ENCODE measurements at regions not wholly inside any gene's neighbourhood (a gene's known extent, or its start where the extent isn't known, plus 50 kb on each side); places are given as distances from the start of the nearest gene placed in this dataset.
"Not testable (repeated sequence)": the region's sequence is repeated elsewhere in the genome, so short reads cannot be mapped to it uniquely, and the experiment has no call there.

- Histone ChIP-seq H3K27ac (no peak overlapping the region), H3K4me1 (replicated peaks; ENCODE audit: insufficient read depth) (peaks cover 15% of the 10 kb centered on the region), H3K79me2 (ENCODE audit: low read depth) (no peaks in the 10 kb centered on the region), H3K4me2 (no peak overlapping the region), H3K4me3 (no peak overlapping the region), H3K27me3 (ENCODE audit: insufficient read depth, low read depth) (no peaks in the 10 kb centered on the region), H2AFZ (no peak overlapping the region), H3K36me3 (ENCODE audit: low read depth) (no peaks in the 10 kb centered on the region), H3F3A (ENCODE audit: insufficient read depth, low read depth) (0 out of 2 replicates have a peak, but pooled peaks cover 7% of the 10 kb centered on the region), H4K20me1 (ENCODE audit: insufficient read depth) (no peaks in the 10 kb centered on the region), H3K9me2 (ENCODE audit: insufficient read depth) (no peaks in the 10 kb centered on the region), H3K9me3 (ENCODE audit: insufficient read depth, low read depth) (peaks cover 4% of the 10 kb centered on the region; the same call in 1 of the 2 replicates)
- intact Hi-C loops (cut with micrococcal nuclease; ENCODE audit: unreplicated experiment): no loop called here
- no TSS peak for BruUV-seq (replicated peaks)
- CTCF ChIA-PET: no interaction called here
- TF ChIP-seq CTCF (conservative IDR thresholded peaks at IDR 0.05): no peak
- TF ChIP-seq EZH2 (IDR thresholded peaks at IDR 0.05; ENCODE audit: low read depth): no peak
- POLR2A ChIA-PET (ENCODE audit: unreplicated experiment): no interaction called here
- DNase-seq: no peak
These were observed 186.4 kb upstream of the PTGFR start for GRCh38 chr1:78304341-78304740.

- Histone ChIP-seq H2AFZ (no peak overlapping the region), H4K20me1 (ENCODE audit: insufficient read depth) (no peaks in the 10 kb centered on the region), H3F3A (ENCODE audit: insufficient read depth, low read depth) (0 out of 2 replicates have a peak, but pooled peaks cover 7% of the 10 kb centered on the region), H3K27ac (no peak overlapping the region), H3K4me1 (replicated peaks; ENCODE audit: insufficient read depth) (peaks cover 15% of the 10 kb centered on the region), H3K9me2 (ENCODE audit: insufficient read depth) (no peaks in the 10 kb centered on the region), H3K27me3 (ENCODE audit: insufficient read depth, low read depth) (no peaks in the 10 kb centered on the region), H3K36me3 (ENCODE audit: low read depth) (no peaks in the 10 kb centered on the region), H3K4me2 (no peak overlapping the region), H3K79me2 (ENCODE audit: low read depth) (no peaks in the 10 kb centered on the region), H3K9me3 (ENCODE audit: insufficient read depth, low read depth) (peaks cover 8% of the 10 kb centered on the region; the same call in 1 of the 2 replicates), H3K4me3 (no peak overlapping the region)
- intact Hi-C loops (cut with micrococcal nuclease; ENCODE audit: unreplicated experiment): no loop called here
- ChIA-PET POLR2A (ENCODE audit: unreplicated experiment) (no interaction called here), CTCF (no interaction called here)
- no peak for DNase-seq
- BruUV-seq (replicated peaks): no TSS peak
- TF ChIP-seq EZH2 (IDR thresholded peaks at IDR 0.05; ENCODE audit: low read depth): no peak
- TF ChIP-seq CTCF (conservative IDR thresholded peaks at IDR 0.05): no peak
These were observed 186.0 kb upstream of the PTGFR start for GRCh38 chr1:78304761-78305160.

- H3K27ac ChIP-seq; H3K27me3 ChIP-seq (ENCODE audit: insufficient read depth, low read depth); H3K4me2 ChIP-seq; H4K20me1 ChIP-seq (ENCODE audit: insufficient read depth); H3K9me2 ChIP-seq (ENCODE audit: insufficient read depth); H2AFZ ChIP-seq; CTCF ChIA-PET; H3K4me3 ChIP-seq; intact Hi-C loops (cut with micrococcal nuclease; ENCODE audit: unreplicated experiment); H3K4me1 ChIP-seq (replicated peaks; ENCODE audit: insufficient read depth); H3K79me2 ChIP-seq (ENCODE audit: low read depth); POLR2A ChIA-PET (ENCODE audit: unreplicated experiment); BruUV-seq (replicated peaks); H3K9me3 ChIP-seq (ENCODE audit: insufficient read depth, low read depth); H3K36me3 ChIP-seq (ENCODE audit: low read depth); DNase-seq; H3F3A ChIP-seq (ENCODE audit: insufficient read depth, low read depth): not testable (repeated sequence)
These were observed 180.5 kb upstream of the PTGFR start for GRCh38 chr1:78310261-78310660.

GRCh38 chr1:78318011-78318410 lies 172.8 kb upstream of the PTGFR start:
- Histone ChIP-seq H2AFZ (no peak overlapping the region), H3F3A (ENCODE audit: insufficient read depth, low read depth) (no peaks in the 10 kb centered on the region), H3K27ac (no peak overlapping the region), H3K9me3 (ENCODE audit: insufficient read depth, low read depth) (no peaks in the 10 kb centered on the region), H3K4me1 (replicated peaks; ENCODE audit: insufficient read depth) (no peaks in the 10 kb centered on the region), H3K4me3 (no peak overlapping the region), H3K36me3 (ENCODE audit: low read depth) (no peaks in the 10 kb centered on the region), H3K79me2 (ENCODE audit: low read depth) (no peaks in the 10 kb centered on the region), H4K20me1 (ENCODE audit: insufficient read depth) (no peaks in the 10 kb centered on the region), H3K27me3 (ENCODE audit: insufficient read depth, low read depth) (no peaks in the 10 kb centered on the region), H3K4me2 (no peak overlapping the region), H3K9me2 (ENCODE audit: insufficient read depth) (peaks cover 6% of the 10 kb centered on the region; the same call in 1 of the 2 replicates)
- CTCF ChIA-PET: no interaction called here
- DNase-seq: no peak
- BruUV-seq (replicated peaks): no TSS peak
- POLR2A ChIA-PET (ENCODE audit: unreplicated experiment): no interaction called here
- TF ChIP-seq CTCF (conservative IDR thresholded peaks at IDR 0.05) (no peak), EZH2 (IDR thresholded peaks at IDR 0.05; ENCODE audit: low read depth) (no peak)
- intact Hi-C loops (cut with micrococcal nuclease; ENCODE audit: unreplicated experiment): no loop called here

Data from PC-9 (cell line).